NCI-H1694 (cell line): ENCODE measurements at regions not wholly inside any gene's neighbourhood (a gene's known extent, or its start where the extent isn't known, plus 50 kb on each side); places are given as distances from the start of the nearest gene placed in this dataset.
A peak's percentile ranks its signal among the peaks of the same experiment; 100 is the strongest.

Experiments used
- DNase-seq: peaks from one replicate; lab custom pipeline; 2025; lab: John Stamatoyannopoulos, UW

GRCh38 chr3:117463276-117464115, 753.9 kb downstream of the TUSC7 start:
- DNase-seq: no peak

- no peak for DNase-seq
These were observed 762.3 kb downstream of the TUSC7 start for GRCh38 chr3:117471831-117472230.

GRCh38 chr3:117473981-117474538, 764.5 kb downstream of the TUSC7 start:
- no peak for DNase-seq

GRCh38 chr3:117476572-117476971, 767.0 kb downstream of the TUSC7 start:
- DNase-seq: no peak

GRCh38 chr3:117477214-117477755, 767.7 kb downstream of the TUSC7 start:
- DNase-seq: no peak

- no peak for DNase-seq
These were observed 769.5 kb downstream of the TUSC7 start for GRCh38 chr3:117479095-117479494.

GRCh38 chr3:117480525-117480924, 770.9 kb downstream of the TUSC7 start:
- DNase-seq: no peak

GRCh38 chr3:117480972-117481371, 771.4 kb downstream of the TUSC7 start:
- no peak for DNase-seq

GRCh38 chr3:117483839-117484238, 774.3 kb downstream of the TUSC7 start:
- no peak for DNase-seq

- DNase-seq: no peak
These were observed 776.3 kb downstream of the TUSC7 start for GRCh38 chr3:117485841-117486240.

- DNase-seq: peak; percentile 36
These were observed 777.4 kb downstream of the TUSC7 start for GRCh38 chr3:117486719-117487716.

GRCh38 chr3:117488983-117489382, 779.4 kb downstream of the TUSC7 start:
- no peak for DNase-seq

- no peak for DNase-seq
These were observed 780.1 kb downstream of the TUSC7 start for GRCh38 chr3:117489663-117490079.

- no peak for DNase-seq
These were observed 781.1 kb downstream of the TUSC7 start for GRCh38 chr3:117490716-117491115.

GRCh38 chr3:117495620-117496019, 786.0 kb downstream of the TUSC7 start:
- DNase-seq: no peak

GRCh38 chr3:117499189-117499870, 789.8 kb downstream of the TUSC7 start:
- DNase-seq: no peak

GRCh38 chr3:117507958-117508357, 798.4 kb downstream of the TUSC7 start:
- no peak for DNase-seq

GRCh38 chr3:117509858-117510257, 800.3 kb downstream of the TUSC7 start:
- no peak for DNase-seq

- DNase-seq: no peak
These were observed 800.8 kb downstream of the TUSC7 start for GRCh38 chr3:117510396-117510795.

- no peak for DNase-seq
These were observed 803.4 kb downstream of the TUSC7 start for GRCh38 chr3:117512975-117513374.

GRCh38 chr3:117515309-117515708, 805.7 kb downstream of the TUSC7 start:
- no peak for DNase-seq

- DNase-seq: no peak
These were observed 808.8 kb downstream of the TUSC7 start for GRCh38 chr3:117518364-117518763.
